NCI-H69 (cell line): ENCODE measurements at regions not wholly inside any gene's neighbourhood (a gene's known extent, or its start where the extent isn't known, plus 50 kb on each side); places are given as distances from the start of the nearest gene placed in this dataset.
"Not testable (repeated sequence)": the region's sequence is repeated elsewhere in the genome, so short reads cannot be mapped to it uniquely, and the experiment has no call there.

ENCODE experiments used
- DNase-seq: peaks from one replicate; lab custom pipeline; 2025; lab: John Stamatoyannopoulos, UW

- DNase-seq, result no peak
Measured at GRCh38 chr10:35993591-35994515, 351.8 kb upstream of the FZD8 start.

GRCh38 chr10:35992107-35992506 is 350.0 kb upstream of the FZD8 start:
- DNase-seq, result no peak

GRCh38 chr10:35986756-35987502 is 344.8 kb upstream of the FZD8 start:
- DNase-seq, result no peak

GRCh38 chr10:35979116-35979515 is 337.0 kb upstream of the FZD8 start:
- DNase-seq, result no peak

GRCh38 chr10:35973912-35974591 is 332.0 kb upstream of the FZD8 start:
- not testable (repeated sequence) for DNase-seq

DNA sequence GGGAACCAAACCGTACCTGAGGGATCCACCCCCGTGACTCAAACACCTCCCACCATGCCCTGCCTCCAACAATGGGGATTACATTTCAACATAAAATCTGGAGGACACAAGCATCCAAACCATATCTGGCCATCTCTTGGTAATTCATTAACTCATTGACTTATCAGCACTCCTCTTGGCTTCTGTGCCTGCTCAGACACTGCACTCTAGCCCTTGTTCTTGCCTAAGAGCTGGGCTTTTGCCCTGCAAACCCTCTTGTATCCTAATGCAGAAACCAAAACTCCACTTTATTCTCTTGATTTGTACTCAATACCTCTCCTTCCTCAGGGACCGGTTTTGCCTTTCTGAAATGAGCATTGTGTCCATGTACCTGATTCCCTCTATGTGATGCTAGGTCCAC is 330.2 kb upstream of the FZD8 start:
- no peak for DNase-seq

- DNase-seq, result no peak
Measured at GRCh38 chr10:35971397-35971796, 329.3 kb upstream of the FZD8 start.

DNA sequence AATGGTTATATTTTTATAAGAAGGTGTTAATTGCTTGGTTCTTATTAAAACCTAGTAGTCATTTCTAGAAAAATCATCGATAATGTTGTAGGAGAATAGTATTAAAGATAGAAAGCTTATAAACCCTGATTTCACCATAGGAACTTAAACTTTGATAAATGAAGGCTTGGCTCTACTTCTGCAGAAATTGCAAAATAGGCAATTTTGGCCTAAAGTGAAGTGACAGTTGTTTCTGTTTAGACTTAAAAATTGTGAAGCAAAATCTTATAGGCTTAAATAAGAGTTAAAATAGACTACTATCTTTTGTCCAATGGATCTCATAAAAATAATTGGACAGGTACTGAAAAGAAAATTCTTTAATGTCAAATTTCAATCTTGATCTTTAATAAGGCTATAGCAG is 321.6 kb upstream of the FZD8 start:
- no peak for DNase-seq

GRCh38 chr10:35961501-35961900 is 319.4 kb upstream of the FZD8 start:
- DNase-seq, result no peak

GRCh38 chr10:35959252-35959651 is 317.2 kb upstream of the FZD8 start:
- no peak for DNase-seq

- DNase-seq, result not testable (repeated sequence)
Measured at GRCh38 chr10:35958609-35959008, 316.5 kb upstream of the FZD8 start.

- no peak for DNase-seq
Measured at GRCh38 chr10:35950701-35951100, 308.6 kb upstream of the FZD8 start.

- DNase-seq, result no peak
Measured at GRCh38 chr10:35950226-35950625, 308.1 kb upstream of the FZD8 start.

DNA sequence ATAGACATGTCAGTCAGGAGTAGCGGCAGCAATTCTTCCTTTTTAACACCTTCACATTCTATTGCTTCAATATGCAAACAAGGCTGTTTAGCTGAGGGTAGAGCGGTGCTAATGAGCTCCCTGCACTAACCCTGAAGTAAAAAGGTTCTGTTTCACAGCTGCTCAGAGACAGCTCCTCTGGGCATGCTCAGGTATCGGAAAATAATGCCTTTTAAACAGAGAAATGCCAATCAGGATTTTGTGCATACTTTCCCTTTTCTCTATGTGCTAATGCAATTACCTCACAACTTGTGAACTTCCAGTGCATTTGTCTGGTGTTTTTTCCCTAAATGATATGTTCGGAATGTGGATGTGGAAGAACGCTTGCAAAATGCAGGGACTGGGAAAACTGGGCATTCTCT is 307.7 kb upstream of the FZD8 start:
- peak; percentile 58 for DNase-seq

DNA sequence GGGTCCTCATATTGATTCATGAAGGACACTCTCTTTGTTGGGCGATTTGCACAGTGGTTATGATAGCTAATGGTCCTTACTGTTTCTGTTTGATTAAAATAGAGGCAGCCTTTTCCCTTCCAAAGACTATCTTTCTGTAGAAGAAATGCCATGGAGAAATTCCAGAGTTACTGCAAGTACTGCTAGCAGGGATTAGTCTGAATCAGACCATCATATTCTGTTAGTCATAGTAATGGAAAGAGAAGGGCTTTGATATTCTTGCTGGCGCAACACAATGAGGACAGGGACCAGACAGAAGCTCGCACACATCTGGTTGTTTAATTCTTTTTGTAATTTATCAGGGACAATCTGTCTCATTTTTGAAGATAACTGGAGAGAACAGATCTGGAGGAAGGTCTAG is 304.5 kb upstream of the FZD8 start:
- DNase-seq, result no peak

DNA sequence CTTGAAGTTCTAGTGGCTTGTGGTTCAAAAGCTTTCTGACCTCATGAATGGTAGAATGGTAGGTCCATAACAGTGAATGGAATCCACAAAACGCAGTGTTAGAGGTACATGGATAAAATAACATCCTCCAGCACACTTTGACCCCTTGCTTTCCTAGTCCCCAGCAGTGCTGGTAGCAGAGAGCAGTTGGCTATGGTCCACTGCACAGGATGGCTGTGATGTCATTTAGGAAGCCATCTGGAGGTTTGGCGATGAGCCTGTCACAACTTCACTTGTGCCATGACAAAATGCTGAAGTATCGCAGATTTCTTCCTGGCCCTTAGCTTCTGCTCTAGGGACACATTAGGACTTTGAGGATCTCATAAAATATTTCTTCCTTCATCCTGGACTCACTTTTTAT is 300.0 kb upstream of the FZD8 start:
- peak; percentile 32 for DNase-seq

GRCh38 chr10:35940141-35941041 is 298.3 kb upstream of the FZD8 start:
- peak; percentile 93 for DNase-seq

GRCh38 chr10:35938160-35938559 is 296.1 kb upstream of the FZD8 start:
- DNase-seq, result no peak

DNA sequence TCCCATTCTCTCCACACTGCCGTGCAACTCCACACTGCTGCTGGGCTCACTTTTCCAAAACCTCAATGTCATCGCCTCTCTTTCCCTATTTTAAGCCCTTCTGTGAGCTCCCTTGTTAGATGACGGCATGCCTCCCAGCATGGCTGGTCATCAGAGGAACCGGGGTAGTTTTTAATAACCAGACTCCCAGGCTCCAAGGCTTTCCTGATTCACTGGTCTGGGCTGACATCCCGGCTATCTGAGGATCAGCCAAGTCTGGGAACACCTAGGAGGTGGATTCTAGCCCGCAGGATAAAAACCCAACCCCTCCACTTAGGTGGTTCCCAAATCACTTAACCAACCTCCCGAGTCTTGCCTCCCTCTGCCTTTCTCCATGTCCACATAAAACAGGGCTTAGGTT is 295.4 kb upstream of the FZD8 start:
- DNase-seq, result no peak

GRCh38 chr10:35934642-35934995 is 292.5 kb upstream of the FZD8 start:
- peak; percentile 89 for DNase-seq

DNA sequence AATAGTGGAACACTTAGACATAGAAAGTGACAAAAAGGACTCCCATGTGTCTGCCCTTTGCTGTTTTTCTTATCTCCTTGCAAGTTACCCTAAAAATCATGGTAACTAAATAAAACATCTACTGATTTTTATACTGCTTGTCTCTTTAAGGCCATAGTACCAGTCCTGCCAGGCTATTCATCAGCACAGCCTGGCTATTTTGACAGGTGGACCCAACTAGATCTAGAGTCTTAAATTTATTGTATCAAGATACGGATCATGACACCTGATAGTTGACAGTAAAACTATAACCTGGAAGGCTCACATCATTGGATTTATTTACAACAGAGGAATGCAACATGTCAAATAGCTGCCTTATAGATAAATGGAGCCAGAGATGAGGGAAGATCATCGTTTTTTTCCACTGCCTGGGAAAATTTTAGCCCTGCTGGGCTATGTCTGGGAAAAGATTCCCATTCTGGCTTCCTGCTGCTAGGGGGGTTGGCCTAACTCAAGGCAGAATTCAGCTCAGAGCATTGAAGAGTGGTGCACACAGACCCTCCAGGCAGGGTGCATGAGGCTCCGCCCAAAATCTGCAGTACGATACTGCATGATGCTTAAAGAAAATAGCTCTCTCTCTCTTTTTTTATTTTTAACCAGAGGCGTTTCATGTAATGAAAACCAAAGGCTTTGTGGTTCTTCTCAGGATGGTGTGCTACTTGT is 292.0 kb upstream of the FZD8 start:
- peak; percentile 85 for DNase-seq
